ENCODE measurements at regions not wholly inside any gene's neighbourhood (a gene's known extent, or its start where the extent isn't known, plus 50 kb on each side); places are given as distances from the start of the nearest gene placed in this dataset.

DNA sequence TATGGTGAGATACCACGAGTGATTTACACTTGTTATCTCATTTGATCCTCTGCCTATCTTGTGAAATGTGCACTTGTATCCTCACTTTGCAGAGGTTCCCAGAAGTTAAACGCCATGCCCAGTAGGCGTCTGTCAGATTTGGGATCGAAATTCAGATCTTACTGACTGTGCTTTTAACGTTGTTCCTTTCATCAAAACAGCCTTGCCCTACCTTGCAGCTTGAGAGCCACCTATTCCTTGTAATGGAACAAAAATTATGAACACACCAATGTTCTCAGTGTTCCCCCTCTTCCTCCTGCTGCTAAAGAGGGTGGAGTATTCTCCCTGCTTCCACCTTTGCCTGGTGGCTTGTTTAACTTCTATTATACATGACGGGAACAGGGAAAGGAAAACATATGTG, 257.0 kb downstream of the MSX2 start:
- H3K4me3 Mint-ChIP-seq (ENCODE audit: low read depth): no peak overlapping the region
- H3K27ac Mint-ChIP-seq: peak overlapping the region; percentile 70
- no peak for TF ChIP-seq CTCF (IDR thresholded peaks at IDR 0.05; ENCODE audit: unreplicated experiment)
- no peaks in the 10 kb centered on the region for H3K36me3 Mint-ChIP-seq (ENCODE audit: insufficient read depth)
- no peak for DNase-seq (ENCODE audit: low spot score, unreplicated experiment)
- H3K4me1 Mint-ChIP-seq (ENCODE audit: low read depth): peaks cover 24% of the 10 kb centered on the region
- peaks cover 2% of the 10 kb centered on the region for H3K27me3 Mint-ChIP-seq
- peaks cover 4% of the 10 kb centered on the region for H3K9me3 Mint-ChIP-seq (ENCODE audit: low read depth)

- Mint-ChIP-seq H3K9me3 (ENCODE audit: low read depth) (peaks cover 4% of the 10 kb centered on the region), H3K27ac (no peak overlapping the region), H3K36me3 (ENCODE audit: insufficient read depth) (no peaks in the 10 kb centered on the region), H3K4me3 (ENCODE audit: low read depth) (no peak overlapping the region), H3K27me3 (peaks cover 1% of the 10 kb centered on the region), H3K4me1 (ENCODE audit: low read depth) (peaks cover 26% of the 10 kb centered on the region)
- no peak for DNase-seq (ENCODE audit: low spot score, unreplicated experiment)
- TF ChIP-seq CTCF (IDR thresholded peaks at IDR 0.05; ENCODE audit: unreplicated experiment): no peak
These were observed 256.6 kb downstream of the MSX2 start for GRCh38 chr5:174980952-174981351.

- H3K9me3 Mint-ChIP-seq (ENCODE audit: low read depth): peaks cover 20% of the 10 kb centered on the region
- no peaks in the 10 kb centered on the region for H3K27me3 Mint-ChIP-seq
- DNase-seq (ENCODE audit: low spot score, unreplicated experiment): peak; percentile 14
- peaks cover 42% of the 10 kb centered on the region for H3K4me1 Mint-ChIP-seq (ENCODE audit: low read depth)
- peak overlapping the region; percentile 94 for H3K27ac Mint-ChIP-seq
- H3K36me3 Mint-ChIP-seq (ENCODE audit: insufficient read depth): peaks cover 3% of the 10 kb centered on the region
- no peak for TF ChIP-seq CTCF (IDR thresholded peaks at IDR 0.05; ENCODE audit: unreplicated experiment)
- H3K4me3 Mint-ChIP-seq (ENCODE audit: low read depth): peak overlapping the region; percentile 2
These were observed 247.9 kb downstream of the MSX2 start for GRCh38 chr5:174972291-174972690.

DNA sequence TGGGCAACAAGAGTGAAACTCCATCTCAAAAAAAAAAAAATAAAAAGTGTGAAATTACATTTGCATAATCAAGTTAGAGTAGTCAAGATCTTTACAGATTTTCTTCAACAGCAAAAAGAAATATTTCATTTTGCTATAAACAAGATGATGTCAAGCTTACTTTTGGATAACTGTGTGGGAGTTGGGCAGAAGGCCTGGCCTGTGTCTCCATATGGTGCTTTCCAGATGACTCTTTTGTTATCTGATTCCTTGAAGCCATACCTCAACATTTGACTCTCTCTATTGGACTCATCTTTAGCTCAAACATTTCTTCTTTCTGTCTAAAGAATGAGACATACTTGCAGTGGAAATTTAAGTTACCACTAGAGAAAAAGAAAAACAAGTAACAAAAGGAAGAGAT, 246.8 kb downstream of the MSX2 start:
- DNase-seq (ENCODE audit: low spot score, unreplicated experiment): no peak
- Mint-ChIP-seq H3K4me1 (ENCODE audit: low read depth) (peaks cover 35% of the 10 kb centered on the region), H3K36me3 (ENCODE audit: insufficient read depth) (peaks cover 5% of the 10 kb centered on the region), H3K4me3 (ENCODE audit: low read depth) (no peak overlapping the region), H3K9me3 (ENCODE audit: low read depth) (peaks cover 30% of the 10 kb centered on the region), H3K27me3 (no peaks in the 10 kb centered on the region), H3K27ac (no peak overlapping the region)
- no peak for TF ChIP-seq CTCF (IDR thresholded peaks at IDR 0.05; ENCODE audit: unreplicated experiment)

DNA sequence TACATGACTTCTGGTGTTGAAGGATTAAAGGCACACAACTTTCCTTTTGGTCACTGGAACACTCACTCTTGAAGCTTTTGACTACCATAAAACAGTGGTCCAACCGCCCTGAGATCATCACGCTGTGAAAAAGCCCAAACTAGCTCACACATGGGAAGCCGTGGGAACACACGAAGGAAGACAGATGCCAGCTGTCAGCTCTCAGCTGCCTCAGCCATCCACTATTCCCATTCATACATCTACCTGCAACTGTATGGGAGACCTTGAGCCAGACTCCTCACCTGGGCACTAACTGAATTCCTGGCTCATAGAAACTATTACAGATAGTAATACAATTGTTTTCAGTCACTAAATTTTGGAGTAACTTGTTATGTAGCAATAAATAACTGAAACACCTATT, 246.1 kb downstream of the MSX2 start:
- H3K27ac Mint-ChIP-seq: no peak overlapping the region
- peaks cover 33% of the 10 kb centered on the region for H3K4me1 Mint-ChIP-seq (ENCODE audit: low read depth)
- DNase-seq (ENCODE audit: low spot score, unreplicated experiment): no peak
- H3K9me3 Mint-ChIP-seq (ENCODE audit: low read depth): peaks cover 37% of the 10 kb centered on the region
- peaks cover 5% of the 10 kb centered on the region for H3K36me3 Mint-ChIP-seq (ENCODE audit: insufficient read depth)
- TF ChIP-seq CTCF (IDR thresholded peaks at IDR 0.05; ENCODE audit: unreplicated experiment): no peak
- no peak overlapping the region for H3K4me3 Mint-ChIP-seq (ENCODE audit: low read depth)
- H3K27me3 Mint-ChIP-seq: no peaks in the 10 kb centered on the region
